Hematopoietic multipotent progenitor cell treated with erythropoietin and hydrocortisone succinate and interleukin-3 and kit ligand, for 6 days (in vitro differentiated cells): ENCODE measurements at regions not wholly inside any gene's neighbourhood (a gene's known extent, or its start where the extent isn't known, plus 50 kb on each side); places are given as distances from the start of the nearest gene placed in this dataset.

Source experiments
- DNase-seq: peaks from one replicate; pipeline ENCODE4 v3.0.0-alpha.2; 2015

DNA sequence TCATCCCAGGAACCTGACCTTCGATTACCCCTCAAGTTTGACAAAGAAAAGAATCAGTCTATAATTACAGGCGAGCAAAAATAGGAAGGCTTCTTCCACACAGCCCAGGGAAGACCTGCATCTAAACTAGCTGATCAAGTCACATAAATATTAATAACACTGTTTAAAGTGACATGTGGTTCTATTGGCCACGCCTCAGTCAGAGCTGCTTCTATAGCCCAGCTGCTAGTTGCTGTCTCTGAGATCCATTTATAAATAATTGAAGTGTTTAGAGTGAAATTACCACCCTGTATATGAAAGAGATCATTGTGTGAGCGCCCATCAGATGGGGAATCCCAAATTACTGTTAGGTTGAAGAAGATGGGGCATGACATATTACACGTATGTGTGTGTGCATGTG, 426.0 kb downstream of the CDH2 start:
- DNase-seq = no peak

DNA sequence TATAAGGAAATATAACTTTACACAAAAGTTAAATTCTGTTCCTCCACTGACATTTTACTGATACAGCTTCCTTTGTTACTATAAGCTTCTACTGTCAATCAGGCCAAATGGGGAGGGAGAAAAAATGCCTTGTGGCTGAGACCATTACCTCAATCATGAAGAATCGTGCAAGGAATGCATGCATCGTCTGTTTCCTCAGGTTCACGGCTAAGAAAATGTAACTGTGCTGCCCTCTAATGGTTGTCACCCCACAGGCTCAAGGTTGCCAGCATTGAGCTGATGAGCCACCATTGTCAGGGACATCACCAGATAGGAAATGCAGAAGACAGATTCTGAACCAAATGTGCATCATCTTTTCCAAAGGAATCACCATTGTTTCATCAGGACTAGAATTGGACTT, 426.9 kb downstream of the CDH2 start:
- peak; percentile 9 for DNase-seq

DNA sequence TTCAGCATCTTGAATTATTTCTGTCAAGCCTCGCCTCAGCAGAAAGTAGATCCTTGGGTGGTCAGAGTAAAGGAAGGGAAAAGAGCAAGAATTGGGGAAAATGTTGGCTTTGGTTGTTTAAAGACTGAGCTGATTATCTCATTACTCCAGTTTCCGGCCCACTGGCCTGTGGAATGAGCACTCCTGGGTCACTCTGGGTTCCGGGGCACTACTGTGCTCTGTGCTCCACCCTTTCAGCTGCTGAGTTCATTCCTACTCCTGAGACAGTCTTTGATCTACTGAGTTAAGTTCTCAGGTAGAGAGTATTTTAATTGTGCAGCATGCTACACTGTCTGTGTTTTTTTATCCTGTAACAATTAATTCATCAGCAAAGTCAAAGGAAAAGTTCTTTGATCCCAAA, 427.7 kb downstream of the CDH2 start:
- no peak for DNase-seq

DNA sequence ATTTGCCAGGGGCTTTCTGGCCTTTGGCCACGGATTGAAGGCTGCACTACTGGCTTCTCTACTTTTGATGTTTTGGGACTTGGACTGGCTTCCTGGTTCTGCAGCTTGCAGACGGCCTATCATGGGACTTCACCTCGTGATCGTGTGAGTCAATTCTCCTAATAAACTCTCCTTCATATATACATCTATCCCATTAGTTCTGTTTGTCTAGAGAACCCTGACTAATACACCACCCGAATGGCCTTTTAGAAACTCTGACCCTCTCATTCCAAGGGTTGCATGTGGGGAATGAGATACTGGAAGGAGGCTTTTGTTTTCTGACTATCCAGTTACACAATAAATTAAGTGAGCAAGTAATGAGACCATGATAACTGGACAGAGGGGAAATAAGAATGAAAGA, 430.7 kb downstream of the CDH2 start:
- DNase-seq = no peak

DNA sequence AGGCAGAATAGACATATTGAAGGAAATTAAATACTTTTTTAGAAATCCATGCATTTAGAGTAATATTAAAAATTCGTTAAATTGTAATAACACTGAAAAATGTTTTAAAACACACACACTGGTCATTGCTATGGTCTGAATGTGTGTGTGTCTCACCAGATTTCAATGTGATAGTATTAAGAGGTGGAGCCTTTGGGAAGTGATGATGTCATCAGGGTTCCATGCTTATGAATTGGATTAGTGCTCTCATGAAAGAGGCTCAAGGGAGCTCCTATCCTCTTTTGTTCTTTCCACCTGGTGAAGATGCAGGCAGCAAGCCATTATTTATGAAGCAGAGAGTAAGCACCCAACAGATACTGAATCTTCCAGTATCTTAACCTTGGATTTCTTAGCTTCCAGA, 441.8 kb downstream of the CDH2 start:
- DNase-seq = no peak

DNA sequence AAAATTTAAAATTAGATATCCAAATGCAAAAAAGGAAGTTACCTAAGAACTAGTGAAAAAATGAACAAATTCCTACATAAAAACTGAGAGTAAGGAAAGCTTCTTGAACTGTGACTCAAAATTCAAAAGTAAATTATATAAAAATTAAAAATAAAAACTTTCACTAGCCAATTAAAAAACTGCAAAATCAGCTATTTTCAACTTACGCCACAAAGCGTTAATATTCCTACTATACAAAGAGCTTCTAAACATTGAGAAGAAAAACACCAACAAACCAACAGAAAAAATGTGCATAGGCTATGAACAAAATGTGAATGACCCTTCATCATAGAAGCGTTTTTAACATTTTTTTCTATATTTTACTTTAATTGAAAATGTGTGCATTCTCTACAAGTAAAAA, 445.7 kb downstream of the CDH2 start:
- DNase-seq = no peak

DNA sequence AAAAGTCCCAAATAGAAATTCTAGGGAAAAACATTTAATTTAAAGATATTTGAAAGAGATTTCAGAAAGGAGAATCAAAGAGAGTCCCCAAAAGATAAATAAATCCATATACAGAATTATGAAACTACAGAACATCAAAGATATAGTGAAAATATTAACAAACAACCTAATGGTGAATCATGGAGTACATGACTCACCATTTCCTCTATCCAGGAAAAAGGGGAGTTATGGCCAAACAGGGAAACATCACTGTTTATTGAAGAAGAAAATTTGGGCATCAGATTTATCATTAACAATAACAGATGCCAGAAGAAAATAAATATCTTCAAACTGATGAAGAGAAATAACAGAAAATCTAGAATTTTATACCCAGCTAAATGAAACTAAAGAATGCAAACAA, 448.3 kb downstream of the CDH2 start:
- DNase-seq = no peak

DNA sequence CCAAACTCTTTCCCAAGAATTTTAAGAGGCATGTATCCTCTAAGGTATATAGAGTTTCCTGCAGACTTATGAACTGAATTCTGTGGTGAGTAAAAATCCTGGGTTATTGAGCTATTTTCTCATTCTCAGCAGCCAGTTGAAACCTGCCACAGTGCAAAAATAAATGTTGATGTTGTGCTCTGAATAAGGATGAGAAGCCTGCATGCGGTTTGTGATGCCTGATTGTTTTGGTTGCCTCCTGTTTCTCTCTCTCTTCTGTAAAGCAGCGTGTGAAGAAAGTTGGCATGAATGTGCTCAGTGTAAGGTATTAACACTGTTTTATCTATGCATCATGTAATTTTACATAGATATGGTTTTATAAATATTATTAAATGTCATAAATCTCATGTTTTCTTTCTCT, 452.6 kb downstream of the CDH2 start:
- DNase-seq = no peak

DNA sequence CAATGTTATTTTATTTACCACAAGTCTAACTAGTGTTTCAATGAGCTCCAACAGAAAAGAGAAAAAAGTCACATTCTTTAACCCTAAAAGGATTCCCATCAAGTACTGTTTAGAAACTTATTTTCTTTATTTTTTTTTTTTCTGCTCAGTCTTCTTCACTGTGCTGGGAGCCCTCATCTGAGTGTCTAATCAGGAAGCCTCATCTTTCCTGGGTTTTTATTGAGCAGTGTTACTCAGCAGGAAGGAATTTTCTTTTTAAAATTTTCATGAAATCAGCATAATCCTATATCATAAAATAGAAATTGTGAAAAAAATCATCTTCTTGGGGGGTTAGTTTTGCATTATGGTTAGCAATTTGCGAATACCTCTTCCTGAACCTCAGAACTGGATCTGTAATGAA, 453.8 kb downstream of the CDH2 start:
- DNase-seq = no peak

DNA sequence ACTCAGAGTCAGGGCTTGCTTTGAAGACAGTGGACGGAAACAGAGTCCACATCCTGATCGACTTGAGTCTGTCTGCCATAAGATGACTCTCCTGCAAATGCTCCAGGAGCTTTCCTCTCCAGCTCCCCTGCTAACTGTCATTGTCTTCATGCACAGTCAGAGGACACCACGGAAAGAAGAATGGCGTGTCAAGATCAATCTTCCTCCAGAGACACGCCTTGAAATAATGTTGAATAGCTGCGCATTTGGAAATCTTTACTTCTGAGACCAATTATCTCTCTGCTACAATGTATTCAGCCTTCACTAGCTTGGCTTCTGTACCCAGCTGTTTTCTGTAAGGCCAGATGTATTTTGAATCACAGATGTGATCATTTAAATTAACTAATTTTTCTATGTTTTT, 457.2 kb downstream of the CDH2 start:
- DNase-seq = no peak

DNA sequence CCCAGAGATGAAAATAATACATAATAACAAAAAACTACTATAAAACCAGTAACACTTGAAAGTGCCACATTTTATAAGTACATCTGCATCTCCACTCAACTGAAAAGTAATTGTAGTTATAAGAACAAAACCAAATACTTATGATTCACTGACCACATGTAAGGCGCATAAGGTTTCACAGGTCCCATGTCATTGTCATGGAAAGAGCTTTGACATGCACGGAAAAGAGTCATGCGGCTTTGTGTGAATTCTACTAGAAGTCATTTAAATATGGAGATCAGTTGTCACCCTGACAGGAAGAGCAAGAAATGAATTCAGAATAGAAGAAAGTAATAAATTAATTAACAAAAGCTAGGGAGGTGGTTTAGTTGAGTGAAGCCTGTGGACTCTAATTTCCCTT, 459.1 kb downstream of the CDH2 start:
- DNase-seq = no peak

DNA sequence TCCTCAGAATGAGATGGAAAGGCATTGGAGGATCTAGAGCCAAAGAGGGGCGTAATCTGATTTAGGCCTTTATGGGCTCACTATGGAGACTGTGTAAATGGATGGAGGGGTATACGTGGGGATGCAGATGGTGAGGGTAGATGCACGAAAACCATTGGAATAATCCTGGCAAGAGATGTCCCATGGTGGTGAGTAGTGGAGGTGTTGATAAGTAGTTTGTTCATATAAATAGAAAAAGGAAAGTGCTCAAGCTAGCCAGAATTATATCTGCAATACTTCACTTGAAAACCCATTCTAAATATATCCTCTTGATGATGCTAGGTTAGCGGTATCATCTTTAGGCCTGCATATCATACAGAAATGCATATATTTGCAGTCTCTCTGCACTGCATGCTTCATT, 459.7 kb downstream of the CDH2 start:
- DNase-seq = no peak

DNA sequence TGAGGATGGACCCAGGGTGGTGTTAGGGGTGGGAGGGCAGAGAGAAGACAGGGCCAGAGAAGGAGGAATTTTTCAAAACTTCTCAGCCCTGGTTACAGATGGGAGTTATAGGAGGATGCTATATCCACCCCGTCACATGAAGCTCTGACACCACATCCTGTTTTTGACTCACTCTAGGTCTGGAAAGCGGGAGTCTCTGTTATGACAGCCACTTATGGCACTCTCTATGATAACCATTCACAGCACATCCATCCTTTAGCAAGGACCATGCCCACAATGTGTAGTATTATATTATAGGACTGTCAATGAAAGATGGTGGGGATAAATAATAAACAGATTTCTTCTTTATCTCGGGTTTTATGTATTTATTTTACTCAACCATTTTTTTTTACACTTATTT, 461.2 kb downstream of the CDH2 start:
- DNase-seq = no peak

DNA sequence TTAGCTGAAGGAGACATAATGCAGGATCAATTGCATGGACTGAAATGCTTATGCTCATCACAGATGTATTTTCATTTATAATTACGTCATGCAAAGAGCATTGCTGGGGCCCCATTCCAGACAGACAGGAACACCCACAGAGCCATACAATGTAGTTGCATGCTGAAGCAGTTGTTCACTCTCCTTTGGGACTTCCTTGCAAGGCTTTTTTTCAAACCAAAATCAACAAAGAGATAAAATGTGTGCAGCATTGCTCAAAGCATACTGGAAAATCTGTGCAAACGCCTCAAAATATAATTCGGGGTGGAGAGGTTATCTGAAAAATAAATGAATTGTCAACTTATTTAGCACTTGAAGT, 463.2 kb downstream of the CDH2 start:
- no peak for DNase-seq

DNA sequence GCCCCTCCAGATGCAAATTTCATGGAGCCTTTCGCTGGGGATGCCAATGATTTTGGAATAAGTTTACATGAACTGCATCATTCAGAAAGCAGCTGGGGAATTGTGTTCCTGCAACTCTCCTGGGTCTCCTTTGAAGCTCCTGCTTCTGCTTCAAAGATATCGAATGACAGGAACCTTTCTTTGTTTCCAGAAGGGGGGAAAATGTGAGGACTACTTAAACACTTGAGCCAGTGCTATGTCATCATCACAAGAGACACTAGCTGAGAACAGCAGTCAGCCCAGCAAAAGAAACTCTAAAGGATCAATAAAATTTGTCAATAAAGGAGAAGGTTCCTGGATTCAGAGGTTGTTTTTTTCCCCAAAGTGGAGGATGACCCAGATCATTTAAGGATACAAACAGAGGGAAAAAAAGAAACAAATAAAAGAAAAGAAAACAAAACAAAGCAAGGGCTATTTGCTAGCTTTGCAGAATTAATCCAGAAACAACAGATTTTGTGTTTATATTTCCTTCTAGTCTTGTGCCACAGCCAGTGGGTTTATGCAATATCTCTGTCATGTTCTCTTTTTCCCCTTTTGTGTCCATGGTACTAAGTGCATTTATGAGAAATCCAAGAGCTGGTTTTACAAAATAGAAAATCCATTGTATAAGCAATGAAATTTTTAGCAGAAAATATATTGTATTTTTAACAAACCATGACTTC, 463.7 kb downstream of the CDH2 start:
- no peak for DNase-seq

DNA sequence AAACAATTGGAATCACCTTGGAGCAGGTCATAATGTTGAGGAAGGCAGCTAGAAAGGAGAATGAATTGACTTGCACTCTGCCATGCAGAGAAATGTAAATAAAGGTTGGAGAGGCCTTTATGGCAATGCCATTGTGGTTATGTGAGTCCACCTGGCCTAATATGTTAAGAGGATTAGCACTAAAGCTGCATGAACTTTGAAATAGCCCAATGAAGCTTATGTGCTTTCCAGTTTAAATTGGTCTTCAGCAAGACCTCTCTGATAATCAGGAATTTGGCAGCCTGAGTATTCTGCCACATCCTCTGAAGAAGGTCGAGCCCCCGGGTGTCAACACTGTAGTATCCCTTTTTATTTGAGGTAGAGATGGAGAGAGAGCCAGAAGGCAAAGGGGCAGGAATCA, 464.9 kb downstream of the CDH2 start:
- no peak for DNase-seq

DNA sequence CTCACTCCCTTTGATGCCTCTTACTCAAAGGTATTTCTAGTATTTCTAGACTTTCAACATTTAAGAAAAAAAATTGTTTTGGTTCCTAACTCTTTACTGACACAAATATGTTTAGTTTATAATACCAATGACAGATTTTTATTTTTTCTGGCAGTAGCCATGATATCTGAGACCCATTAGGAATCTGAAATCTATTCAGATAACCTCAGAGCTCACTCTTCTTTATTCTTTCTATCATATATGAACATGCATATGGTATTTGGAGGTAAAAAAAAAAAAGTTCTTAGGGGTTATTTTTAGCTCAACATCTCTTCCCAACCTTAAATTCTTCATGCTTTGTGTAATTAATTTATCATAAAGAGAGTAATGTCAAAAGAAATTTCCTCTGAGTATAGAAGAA, 465.5 kb downstream of the CDH2 start:
- DNase-seq = no peak

DNA sequence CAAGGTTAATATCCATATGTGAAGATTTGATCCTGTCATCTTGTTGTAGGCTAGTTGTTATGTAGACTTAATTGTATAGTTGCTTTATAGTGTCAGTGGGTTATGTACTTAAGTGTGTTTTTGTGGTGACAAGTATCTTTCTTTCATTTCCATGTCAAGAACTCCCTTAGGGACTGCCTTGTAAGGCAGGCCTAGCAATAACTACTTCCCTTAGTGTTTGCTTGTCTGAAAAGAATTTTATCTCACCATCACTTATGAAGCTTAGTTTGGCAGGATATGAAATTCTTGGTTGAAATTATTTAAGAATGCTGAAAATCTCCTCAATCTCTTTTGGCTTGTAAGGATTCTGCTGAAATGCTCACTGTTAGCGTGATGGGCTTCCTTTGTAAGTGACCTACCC, 467.6 kb downstream of the CDH2 start:
- DNase-seq = no peak

DNA sequence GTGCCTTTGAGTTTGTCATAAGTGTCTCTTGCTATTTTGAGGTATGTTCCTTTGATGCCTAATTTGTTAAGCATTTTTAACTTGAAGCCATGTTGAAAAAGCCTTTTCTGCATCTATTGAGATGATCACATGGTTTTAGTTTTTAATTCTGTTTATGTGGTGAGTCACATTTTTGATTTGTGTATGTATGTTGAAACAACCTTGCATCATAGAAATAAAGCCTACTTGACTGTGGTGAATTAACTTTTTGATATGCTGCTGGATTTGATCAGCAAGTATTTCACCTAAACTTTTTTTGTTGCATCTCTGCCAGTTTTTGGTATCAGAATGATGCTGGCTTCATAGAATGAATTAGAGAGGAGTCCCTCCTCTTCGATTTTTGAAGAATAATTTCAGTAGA, 469.7 kb downstream of the CDH2 start:
- DNase-seq = no peak

DNA sequence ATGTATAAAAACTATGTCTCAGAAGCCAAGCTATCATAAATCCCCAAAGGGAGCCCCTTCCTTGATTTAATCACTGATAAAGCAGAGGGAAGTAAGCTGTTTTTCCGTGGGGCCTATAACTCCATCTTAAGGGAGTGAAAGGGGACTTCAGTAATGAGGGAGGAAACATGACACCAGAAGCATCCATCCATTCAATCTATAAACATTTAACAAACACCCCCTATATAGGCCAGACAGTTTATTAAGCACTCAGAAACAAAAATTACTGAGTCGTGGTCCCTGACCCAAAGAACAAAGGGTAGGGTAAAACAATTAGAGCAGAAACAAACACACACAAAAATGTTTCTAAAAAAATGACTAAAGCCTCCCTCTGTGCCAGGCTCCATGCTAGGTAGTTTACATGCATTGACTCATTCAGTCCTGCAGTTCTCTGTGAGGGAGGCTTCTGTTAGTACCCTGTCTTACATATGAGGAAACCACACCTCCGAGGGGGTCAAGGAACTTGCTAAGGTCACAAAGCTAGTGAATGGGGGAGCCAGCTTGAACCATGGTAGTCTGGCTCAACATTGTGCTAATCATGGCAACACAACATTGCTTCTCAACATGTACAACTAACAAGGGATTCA, 472.1 kb downstream of the CDH2 start:
- DNase-seq = no peak

DNA sequence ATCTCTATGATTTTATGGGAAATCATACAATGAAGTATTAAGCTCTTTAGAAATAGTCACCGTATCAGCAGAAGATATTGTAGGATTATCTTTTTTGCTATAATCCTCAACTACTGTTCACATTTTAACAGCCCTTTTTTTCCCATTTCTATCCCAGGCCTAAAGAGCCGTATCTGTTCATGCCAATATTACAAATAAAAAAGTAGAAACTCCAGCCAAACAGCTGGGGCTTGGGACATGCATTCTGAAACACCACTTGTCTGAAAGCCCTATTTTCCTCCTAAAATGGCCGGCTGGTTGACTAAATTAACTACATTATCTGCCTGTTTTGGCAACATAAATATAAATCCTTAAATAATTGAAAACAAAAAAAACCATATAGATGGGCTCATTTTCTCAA, 477.8 kb downstream of the CDH2 start:
- DNase-seq = no peak

DNA sequence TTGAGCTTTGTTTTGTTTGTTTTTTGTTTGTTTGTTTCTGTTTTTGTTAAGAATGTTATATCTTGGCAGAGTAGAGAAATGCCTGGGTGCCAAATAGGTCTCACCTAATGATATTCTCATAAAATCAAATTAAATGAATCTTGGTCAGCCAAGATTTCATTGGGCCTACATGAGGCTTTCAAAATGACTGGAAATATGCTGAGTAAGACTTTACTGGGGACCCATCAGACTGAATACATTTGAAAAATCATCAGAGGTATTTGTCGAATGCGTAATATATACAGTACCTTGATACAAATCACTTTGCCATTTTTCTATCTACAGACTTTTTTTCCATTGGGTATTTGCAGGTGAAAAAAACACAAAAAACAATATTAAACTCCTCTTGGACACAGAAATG, 480.8 kb downstream of the CDH2 start:
- DNase-seq = no peak

DNA sequence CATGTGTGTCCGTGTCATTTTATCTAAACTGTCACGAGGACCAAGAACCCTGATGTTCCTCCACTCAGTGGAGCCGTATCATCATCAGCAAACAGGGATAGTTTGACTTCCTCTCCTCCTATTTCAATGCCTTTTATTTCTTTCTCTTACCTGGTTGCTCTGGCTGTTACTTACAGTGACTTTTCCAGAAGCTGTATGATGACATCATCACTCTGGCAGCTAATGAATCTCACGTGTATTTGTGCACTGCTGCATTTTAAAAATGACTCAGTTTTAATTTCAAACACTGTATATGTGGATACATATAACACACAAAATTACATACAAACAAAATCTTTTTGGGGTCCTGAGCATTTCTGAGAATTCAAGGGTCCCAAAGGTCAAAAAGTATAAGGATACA, 481.4 kb downstream of the CDH2 start:
- DNase-seq = no peak

DNA sequence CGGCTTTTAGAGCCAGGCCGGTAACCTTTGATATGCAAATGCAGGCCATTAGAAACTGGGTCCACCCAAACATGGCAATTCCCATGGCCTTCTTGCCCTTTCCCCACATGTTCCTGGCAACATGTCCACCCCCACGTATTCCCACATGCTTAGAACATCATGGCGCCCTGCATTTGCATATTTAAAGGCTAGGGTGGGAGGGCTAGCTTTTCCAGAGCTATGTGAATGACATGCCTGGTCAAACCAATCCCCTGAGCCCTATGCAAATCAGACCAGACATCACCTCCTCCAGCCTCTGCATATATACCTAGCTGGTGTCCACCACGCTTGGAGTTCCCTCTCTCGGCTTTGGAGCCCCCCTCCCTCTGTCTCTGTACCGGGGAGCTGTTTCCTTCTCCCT, 481.9 kb downstream of the CDH2 start:
- no peak for DNase-seq

DNA sequence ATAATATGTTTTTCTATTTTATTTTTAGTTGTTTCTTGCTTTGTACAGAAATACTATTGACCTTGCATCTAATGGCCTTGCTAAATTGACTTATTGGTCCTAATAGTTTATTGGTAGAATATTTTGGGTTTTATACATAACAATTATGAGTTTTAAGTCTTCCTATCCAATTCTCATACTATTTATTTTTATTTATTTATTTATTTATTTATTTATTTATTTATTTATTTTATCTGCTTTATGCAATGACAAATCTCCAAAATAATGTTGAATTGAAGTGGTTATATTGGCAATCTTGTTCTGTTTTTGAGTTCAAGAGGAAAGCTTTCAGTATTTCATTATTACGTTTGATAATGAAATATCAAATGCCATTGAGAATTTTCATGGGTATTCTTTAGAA, 488.3 kb downstream of the CDH2 start:
- no peak for DNase-seq
